CD4-positive, alpha-beta T cell treated with Interleukin-2 at 100 ng/mL for 4 hours (primary cell): ENCODE measurements at regions not wholly inside any gene's neighbourhood (a gene's known extent, or its start where the extent isn't known, plus 50 kb on each side); places are given as distances from the start of the nearest gene placed in this dataset.

Source experiments
- DNase-seq: peaks from one replicate; pipeline ENCODE4 v3.0.0-alpha.2; 2020; ENCODE audit warnings: low spot score

DNA sequence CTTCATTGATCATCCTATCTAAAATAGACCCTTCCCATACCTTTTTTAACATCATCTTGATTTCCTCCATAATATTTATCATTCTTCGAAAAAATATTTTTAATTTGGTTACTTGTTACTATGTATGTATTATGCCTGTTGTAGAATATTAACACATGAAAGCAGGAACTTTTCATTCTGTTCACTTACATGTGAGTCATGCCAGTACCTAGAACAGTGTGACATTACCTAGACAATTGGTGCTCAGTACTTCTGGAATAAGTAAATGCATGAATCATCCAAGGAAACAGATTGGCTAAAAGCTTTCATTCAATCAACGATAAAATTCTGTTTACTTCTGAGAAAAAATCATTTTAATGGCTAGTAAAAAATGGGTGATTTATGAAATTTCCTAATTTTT lies 76.4 kb downstream of the CXXC4 start:
- no peak for DNase-seq

DNA sequence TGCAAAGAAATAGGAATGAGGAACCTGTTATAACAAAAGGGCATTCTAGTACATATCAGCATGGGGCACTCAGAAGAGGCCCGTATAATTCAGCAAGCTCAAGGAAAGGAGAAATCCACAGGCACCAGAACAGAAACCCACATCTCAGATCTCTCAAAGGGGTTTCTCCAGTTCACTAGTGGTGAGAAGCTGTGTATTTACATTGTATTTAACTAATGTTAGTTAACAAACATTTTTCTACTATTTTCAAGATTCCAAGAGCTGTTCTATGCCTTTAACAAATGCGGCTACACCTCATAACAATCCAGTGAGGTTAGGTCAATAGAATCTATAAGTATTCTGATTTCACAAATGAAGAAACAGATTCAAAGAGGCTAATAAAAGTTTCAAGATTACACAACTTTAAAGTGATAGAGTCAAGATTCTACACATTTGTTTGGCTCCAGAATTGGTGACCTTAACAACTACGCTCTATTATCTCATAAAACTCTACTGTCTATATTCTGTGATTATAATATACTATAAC lies 77.3 kb downstream of the CXXC4 start:
- no peak for DNase-seq

DNA sequence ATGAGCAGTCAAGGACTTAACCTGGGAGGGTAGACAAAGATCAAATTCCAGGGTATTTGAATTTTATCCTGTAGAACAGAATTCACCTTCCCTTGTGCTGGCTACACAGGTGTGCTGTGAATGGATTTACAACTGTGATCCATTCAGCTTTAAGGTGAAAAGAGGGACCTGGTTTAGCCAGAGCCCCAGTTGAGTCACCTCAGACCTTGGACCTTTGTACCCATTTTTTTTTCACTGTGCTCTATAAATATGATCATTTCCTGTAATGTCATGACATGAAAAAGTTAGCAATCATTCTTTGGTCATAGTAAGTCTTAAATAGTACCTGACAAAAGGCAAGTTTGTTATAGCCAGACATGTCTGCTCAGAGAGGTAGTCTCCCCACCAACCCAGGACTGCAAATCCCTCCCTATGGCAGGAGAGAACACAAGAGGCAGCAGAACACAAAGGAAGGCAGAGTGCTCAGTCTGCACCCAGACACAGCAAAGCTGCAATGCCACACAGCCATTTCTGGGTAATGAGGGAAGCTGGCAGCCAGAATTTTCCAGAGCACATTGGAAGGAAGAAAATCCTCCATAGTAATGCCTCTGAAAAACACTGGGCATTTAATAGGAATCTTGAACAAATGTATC lies 77.9 kb downstream of the CXXC4 start:
- no peak for DNase-seq

DNA sequence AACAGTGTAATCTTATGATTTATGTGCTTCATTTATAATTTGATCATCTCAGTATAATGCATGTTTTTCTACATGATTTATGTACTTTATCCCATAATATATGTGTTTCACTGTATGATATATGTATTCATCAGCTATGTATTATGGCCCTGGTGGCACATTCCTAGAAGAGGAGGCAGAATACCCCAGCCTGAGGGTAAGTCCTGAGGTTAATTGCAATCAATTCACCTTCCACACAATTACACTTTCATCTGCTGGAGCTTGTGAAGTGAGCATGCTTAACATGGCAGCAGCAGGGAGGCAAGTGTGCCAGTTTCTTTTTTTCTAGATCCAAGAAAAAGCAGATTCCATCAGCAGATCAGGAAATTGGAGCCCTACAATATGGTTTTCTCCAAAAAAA lies 81.2 kb downstream of the CXXC4 start:
- no peak for DNase-seq

DNA sequence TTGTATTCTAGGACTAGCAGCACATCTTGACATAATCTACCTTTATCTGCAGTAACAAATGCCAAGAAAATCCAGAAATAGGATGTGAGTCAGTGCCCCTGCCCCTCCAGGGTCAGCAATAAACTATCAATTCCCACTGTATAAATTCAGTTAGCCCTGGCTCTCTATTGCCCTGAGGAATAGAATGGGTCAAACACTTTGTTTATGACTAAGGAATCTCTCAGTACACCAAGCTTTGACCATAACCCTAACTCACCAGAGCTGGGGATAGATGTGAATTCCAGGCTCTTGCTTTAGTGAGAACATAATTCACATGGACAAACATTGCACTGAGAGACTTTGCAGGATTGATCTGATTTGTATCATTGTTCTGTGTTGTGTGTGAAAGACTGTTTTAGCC lies 82.3 kb downstream of the CXXC4 start:
- no peak for DNase-seq

DNA sequence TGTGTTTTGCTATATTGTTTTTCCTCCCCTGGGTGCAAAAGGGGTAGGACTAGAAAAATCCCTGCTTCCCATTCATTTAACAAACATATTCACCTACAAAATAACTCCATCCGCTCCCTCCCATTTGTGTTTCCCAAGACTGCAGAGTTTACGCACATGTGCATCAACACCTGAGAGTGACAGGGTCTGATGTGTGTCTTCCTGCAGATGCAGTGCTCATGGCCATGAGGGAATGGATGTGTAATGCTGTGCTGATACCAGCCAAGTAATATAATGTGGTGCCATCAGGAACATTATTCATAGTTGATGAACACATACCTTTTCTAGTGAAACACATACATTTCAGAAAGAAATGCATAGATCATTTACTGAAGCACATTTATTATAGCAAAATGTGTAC lies 83.2 kb downstream of the CXXC4 start:
- DNase-seq, result no peak

DNA sequence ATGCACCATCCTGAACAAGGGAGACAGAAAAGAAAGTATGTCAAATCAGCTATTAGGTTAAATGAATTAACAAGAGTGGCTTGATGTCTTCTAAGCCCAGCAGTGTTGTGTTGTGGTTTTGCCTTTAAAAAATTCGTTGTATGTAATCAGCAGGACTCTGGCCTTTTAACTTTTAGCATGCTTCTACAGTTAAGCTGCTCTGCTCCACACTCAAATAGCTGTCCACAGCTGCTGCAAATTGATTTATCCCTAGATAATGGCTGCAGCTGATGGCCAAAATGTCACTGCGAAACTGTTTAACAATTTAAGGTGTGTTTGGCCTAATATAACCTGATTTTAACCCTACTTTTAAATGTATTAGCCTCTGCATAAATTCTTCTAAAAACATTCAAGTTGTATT lies 85.8 kb downstream of the CXXC4 start:
- no peak for DNase-seq

DNA sequence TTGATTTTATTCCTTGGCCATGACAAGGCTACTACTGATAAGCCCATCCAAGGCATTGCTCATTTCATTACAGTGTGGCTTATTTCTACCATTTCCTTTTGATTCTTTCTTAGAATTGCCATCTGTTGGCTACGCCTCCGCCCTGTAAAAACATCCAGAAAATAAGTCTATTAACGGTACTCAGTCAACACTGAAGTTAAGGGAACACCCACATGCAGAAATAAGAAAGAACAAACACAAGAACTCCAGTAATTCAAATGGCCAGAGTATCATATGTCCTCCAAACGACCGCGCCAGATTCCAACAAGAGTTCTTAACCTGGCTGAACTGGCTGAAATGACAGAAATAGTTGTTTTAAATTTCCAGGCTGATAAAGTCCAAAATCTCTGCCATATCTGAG lies 90.3 kb downstream of the CXXC4 start:
- DNase-seq, result no peak

DNA sequence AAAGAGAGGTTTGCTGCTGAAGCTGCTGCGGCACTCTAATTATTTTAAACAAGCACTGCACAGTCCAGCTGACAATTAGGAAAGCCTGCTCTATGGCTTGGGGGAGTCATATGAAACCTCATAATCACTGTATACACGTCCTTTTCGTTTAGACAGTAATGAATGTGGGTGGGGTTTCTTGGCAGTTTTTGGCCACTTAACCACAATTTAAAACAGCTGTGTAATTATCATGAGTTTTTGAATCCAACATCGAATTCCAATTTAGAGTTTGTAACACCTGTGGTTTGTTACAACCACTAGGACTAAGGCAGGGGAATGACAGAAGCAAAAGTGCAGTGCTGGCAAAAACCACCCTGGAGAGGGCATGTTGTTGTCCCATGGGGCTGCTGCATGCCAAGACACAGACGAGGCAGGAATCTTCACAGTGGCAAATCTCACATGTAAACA lies 99.5 kb downstream of the CXXC4 start:
- no peak for DNase-seq

DNA sequence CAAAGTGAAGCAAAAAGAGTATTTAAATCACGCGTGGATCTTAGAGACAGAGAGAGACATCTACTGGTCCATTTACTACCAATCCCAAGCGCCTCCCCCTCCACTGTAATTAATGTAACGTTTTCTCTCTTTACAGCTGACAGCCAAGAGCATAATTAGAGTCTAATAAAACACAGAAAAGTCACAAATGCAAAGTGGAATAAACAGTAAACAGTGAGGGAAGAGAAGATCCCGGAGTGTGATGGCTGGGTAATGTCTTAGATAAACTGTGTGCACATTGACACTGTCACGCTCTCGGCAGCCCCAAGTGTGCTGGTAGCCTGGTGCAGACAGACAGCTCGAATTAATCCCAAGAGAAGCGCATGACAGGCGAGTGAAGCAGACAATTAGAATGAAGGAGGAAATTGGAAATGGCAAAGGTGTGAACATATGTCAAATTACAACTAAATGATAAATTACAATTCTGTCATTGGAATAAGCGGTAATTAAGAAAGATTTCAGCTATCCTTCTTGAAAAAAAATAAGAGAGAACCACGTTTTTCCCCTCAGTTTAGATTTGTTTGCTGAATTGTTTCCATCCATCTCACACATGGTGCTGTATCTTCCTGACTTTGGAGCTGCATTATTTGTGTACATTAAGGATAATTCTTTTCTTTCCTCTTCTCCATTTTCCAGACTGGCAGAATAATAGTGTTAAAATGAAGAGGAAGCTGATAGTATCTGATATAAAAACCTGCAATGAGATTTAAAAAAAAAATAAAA lies 100.1 kb downstream of the CXXC4 start:
- DNase-seq, result no peak

DNA sequence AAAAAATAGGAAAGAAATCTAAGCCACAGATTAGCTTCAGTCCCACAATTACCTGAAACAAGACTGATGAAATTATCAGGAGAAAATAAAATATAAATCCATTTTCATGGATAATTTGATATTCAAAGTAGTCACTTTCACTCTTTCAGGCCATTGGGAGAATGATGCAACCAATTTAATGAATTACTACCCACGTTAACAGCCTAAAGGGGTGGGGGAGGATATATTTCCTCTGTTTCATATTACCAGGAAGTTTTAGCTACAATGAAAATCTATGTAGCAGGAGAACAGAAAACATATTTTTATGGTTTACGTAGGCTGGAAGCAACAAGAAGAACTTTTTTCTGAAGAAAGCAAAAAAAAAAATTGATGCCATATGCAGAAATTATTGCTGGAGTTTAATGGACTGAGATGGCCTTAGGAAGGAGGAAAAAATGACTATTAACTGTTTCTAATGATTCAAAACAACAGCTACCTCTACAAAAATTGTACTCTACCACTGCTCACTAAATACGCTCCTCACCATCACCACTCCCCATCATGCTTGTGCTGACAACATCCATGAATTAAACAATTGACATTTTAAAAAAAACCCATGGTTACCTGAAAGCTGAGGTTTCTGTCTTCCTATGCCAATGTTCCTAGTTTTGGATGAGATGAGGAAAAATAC lies 100.9 kb downstream of the CXXC4 start:
- no peak for DNase-seq

DNA sequence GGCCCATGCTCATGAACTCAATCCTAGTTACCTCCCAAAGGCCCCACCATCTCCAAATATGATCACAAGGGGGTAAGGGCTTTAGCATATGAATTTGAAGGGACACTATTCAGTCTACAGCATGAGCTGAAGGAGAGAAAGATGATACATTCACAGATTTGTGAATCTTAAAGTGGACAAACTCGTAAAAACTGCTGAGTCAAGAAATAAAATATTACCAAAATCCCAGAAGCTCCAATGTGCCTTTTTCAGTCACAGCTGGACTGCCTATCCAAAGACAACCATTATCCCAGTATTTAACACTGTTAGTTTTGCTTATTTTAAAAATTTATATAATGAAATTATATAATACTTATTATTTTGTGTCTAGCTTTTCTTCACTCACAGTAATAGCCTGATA lies 109.0 kb downstream of the CXXC4 start:
- no peak for DNase-seq

DNA sequence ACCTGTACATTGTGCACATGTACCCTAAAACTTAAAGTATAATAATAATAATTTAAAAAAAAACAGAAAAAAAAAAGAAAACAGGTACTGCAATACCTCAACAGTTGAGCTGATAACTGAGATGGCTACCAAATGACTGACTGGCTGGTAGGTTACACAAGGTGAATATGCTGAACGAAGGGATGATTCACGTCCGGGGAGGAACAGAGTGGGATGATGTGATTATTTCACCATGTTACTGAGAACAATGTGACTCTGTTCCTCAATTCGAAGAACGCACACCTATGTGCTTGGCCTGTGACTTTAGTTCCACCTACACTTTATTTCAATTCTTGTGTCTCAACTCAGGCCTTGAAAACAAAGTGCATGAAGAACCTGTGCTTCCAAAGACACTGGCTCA lies 111.7 kb downstream of the CXXC4 start:
- no peak for DNase-seq

DNA sequence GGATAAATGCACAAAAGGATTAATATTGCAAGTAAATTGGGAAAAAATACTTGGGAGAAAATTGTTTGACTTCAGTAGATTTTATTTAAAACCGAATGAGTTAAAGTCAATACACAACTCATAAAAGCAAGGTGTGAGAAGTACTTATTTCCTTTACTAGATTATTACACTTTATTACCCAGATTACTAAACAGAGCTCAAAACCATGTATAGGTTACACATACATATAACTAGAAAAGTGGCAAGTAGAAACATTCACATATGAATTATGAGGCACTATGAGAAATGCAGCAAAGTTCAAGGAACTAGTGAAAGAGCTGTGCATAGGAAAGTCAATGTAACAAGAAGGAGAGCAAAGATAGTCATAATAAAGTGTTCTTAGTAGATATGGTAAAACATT lies 113.0 kb downstream of the CXXC4 start:
- no peak for DNase-seq

DNA sequence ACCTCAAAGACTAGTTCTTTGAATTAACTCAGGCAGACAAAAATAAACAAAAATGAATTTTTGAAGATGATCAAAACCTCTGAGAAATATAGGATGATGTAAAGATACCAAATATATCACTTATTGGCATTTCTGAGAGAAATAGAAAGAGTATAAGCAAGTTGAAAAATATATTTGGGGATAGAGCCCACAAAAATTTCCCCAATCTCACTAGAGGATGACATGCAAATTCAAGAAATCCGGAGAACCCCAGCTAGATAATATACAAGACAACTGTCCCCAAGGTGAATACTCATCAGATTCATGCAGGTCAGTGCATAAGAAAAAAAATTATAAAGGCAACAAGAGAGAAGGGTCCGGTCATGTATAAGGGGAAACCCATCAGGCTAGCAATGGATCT lies 129.1 kb downstream of the CXXC4 start:
- no peak for DNase-seq

DNA sequence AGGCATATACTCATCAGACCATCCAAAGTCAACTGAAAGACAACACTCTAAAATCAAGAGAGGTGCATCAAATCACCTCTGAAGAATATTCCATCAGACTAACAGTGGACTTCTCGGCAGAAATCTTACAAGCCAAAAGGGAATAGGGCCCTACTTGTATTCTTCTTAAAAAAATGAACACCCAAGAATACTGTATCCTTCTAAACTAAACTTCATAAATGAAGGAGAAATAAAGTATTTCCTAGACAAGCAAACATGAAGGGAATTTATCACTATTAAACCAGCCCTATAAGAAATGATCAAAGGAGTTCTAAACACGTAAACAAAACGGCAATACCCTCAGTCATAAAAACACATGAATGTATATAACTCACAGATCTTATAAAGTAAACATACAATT lies 141.2 kb downstream of the CXXC4 start:
- DNase-seq, result no peak

DNA sequence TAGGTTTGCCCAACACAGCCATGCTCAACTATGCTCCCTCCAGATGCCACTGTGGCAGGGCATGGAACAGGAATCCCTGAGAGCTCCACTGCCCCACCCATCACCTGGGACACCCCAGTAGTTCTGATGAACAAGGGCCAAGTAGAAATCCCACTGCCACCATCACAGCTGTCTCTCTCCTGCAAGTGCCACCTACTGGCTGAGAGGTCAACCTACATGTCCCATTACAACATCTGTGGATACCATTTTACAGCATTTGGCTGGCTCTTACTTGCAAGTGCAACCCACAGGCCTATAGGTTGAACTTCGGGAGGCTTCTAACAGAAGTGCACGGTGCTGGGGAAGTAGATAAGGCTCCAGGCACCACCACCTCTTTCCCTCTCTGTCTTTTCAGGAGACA lies 142.5 kb downstream of the CXXC4 start:
- DNase-seq, result no peak

DNA sequence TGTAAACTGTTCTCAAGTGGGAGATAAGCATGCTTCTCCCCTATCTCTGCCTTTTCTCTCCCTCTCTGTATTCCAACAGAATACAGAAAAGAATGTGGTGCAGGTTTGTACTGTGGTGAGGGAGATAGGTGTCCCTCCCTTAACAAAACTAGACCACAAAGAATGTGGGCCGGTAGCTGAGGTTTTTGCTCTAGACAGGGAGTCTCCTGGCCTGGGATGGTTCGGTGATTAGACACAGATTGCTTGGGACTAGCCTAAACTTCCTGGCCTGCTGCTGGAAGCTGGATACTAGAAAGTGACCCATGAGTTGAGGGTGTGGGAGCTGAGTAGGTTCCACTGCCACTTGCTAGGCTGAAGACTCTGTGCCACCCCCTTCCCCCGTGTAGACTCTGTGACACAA lies 143.0 kb downstream of the CXXC4 start:
- DNase-seq, result no peak

DNA sequence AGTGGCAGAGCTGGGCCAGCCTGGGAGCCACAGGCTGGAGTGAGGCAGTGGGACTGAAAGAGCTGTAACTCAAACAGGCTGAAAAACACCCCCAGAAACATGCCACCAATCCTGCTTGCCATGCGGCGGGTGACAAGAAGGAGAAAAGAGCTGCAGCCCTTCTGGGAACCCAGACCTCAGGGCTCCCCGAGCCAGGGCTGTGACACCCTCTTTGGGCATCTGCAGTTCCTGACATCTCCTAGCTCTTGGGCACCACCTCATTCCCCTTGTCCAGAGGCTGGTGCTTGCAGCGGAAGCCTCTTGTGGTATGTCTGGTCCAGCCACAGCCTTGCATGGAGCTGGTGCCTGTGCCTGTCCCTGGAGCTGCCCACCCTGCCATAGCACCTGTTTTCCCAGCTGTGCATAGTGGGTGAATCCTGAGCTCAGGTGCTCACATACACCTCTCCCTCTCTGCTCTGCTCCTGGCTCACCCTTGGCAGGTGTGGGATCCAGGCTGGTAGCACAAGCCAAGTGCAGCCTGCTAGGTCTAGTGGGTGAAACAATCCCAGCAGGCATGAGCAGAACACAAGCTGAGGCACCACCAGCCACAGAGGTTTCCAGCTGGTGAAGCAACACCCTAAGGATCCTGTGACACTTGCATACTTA lies 149.0 kb downstream of the CXXC4 start:
- no peak for DNase-seq

DNA sequence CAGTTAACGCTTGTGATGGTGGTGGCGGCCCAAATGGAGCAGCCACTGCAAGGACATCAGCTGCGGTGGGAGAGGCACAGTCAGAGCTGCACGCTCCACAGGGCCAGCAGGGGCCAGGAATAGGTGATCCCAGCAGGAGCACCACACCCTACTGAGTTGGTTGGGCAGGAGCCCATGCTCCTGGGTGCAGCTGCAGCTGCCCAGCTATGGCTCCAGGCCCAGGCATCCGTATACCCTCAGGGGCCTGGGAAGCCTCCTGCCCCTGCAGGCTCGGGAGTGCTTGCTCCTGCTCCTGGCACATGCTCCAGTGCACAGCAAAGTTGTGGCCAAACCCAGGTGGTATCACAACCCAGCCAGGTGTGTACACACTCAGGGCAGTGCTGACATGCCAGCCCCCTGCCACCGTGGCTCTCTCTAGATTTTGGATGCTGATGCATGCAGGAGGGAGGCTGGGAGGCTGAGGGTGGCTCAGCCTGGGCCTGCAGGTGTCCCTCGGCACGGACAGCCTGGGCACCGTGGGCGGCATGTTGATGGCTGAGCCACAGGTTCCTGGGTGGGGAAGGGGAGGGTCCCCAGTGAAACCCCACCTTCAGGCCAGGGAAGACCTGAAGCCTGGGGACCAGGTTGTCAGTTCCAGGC lies 150.2 kb downstream of the CXXC4 start:
- DNase-seq, result no peak

DNA sequence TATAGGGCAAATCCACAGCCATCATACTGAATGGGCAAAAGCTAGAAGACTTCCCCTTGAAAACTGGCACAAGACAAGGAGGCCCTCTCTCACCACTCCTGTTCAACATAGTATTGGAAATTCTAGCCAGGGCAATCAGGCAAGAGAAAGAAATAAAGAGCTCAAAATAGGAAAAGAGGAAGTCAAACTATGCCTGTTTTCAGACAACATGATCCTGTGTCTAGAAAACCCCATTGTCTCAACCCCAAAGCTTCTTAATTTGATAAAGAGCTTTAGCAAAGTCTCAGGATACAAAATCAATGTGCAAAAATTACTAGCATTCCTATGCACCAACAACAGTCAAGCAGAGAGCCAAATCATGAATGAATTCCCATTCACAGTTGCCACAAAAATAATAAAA lies 160.3 kb downstream of the CXXC4 start:
- DNase-seq, result no peak
